Lower leg skin (tissue), 3 donors: ENCODE measurements at regions not wholly inside any gene's neighbourhood (a gene's known extent, or its start where the extent isn't known, plus 50 kb on each side); places are given as distances from the start of the nearest gene placed in this dataset.

Source experiments
- CTCF ChIP-seq, 3 donors: fragments of 450-650 bp; IDR thresholded peaks; one replicate each; pipeline ENCODE4 v1.5.1; 2016; ENCODE audit warnings: antibody characterized with exemption in 3 of 3, mild to moderate bottlenecking in 3 of 3, moderate library complexity in 2 of 3
- POLR2A ChIP-seq, 2 donors: fragments of 450-650 bp; IDR thresholded peaks; one replicate each; pipeline ENCODE4 v1.6.1; 2016 to 2017; ENCODE audit warnings: antibody characterized with exemption in 2 of 2, mild to moderate bottlenecking in 1 of 2, moderate library complexity in 1 of 2

- TF ChIP-seq POLR2A (IDR thresholded peaks at IDR 0.05) (no peak), CTCF (IDR thresholded peaks at IDR 0.05) (no peak)
Measured at GRCh38 chr7:120097020-120097419, 176.0 kb upstream of the KCND2 start.
